HG03558 (cell line): ENCODE measurements at regions not wholly inside any gene's neighbourhood (a gene's known extent, or its start where the extent isn't known, plus 50 kb on each side); places are given as distances from the start of the nearest gene placed in this dataset.

Experiments used
- ATAC-seq: cut with Tn5 transposase; IDR thresholded peaks from one replicate; pipeline ENCODE4 v1.9.1; 2021; ENCODE audit warnings: moderate number of reproducible peaks; ENCODE audit not compliant: unreplicated experiment; ENCODE audit errors: extremely low read depth

DNA sequence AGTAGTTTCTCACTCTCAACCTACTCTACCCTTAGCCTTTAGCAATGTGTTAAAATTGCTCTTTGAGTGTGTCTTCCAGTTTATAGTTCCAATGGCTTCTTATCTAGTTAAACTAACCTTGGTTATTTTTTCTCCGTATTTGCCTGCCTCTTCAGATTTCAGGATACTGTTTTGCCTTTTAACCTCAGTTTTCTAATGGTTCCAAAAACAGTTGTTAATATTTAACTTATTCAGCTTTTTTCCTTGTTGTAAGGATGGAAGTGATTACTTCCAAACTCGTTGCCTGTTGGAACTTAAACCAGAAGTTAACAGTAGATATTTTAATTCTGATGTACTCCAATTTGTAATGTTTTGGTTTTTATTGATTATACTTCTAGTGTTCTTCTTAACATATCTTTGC lies 1574.9 kb downstream of the HACE1 start:
- no peak for ATAC-seq

DNA sequence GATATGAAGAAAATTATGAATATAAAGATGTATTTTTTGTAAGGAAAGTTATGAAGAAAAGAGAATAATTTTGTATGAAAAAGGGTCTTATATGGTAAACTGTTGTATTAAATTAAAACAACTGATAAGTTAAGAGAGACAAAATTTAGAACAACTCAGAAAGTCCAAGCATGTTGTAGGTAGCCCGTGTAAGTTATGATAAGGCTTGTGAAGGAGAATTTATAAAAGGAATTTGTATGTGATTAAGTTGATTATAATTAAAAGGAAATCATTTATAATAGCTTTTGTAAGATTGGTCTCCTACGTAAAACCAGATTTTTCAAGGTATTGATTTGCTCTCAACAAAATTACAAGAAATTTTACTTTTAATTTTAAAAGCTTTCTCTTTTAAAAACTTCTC lies 1579.3 kb downstream of the HACE1 start:
- no peak for ATAC-seq

DNA sequence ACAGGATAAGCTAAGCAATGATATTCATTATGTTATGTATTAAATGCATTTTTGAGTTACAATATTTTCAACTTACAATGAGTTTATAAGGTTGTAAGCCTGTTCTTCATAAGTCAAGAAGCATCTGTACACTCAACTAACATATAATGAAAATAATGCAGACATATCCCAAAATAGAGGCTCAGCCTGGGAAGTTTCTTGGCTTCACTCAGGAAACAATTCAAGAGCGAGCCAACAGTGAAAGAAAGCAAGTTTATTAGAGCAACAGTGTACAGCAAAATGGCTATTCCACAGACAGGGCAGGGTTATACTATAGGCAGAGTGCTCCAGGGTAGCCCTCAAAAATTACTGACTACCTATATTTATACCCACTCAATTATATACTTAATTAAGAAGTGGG lies 1581.8 kb downstream of the HACE1 start:
- no peak for ATAC-seq

DNA sequence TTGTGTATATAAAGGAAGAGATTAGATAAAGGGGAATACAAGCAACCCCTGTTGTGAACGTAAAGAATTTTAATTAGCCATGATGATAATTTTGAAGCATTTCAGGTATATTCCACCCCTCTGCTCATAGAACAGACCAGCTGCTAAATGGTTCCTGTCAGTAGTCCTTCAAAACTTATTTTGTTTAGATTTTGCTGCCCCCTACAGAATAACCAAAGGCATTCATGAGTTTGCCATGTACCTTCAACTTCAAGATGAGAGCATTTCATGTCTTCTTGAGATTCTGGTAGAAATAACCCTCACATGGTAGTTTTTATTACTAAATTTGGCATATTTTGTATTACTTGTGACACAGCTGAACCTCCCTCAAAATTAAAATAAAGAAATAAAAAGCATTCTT lies 1586.7 kb downstream of the HACE1 start:
- ATAC-seq = no peak

DNA sequence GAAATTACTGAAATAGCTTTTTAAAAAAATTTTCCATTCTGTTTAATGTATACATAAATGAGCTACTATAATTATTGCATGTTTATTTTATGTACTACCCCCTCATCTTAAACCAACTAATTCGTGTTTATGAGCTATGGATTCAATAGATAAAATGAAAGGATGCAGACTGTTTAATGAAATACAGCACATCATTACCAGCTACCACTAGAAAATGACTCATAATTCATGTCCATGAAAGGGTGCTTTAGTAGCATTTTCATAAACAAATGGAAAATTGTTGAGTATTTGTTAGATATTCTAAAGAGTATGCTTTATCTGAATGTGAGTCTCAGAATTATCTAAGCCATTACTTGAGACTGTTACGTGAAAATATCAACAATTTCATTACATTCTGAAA lies 1590.1 kb downstream of the HACE1 start:
- no peak for ATAC-seq

DNA sequence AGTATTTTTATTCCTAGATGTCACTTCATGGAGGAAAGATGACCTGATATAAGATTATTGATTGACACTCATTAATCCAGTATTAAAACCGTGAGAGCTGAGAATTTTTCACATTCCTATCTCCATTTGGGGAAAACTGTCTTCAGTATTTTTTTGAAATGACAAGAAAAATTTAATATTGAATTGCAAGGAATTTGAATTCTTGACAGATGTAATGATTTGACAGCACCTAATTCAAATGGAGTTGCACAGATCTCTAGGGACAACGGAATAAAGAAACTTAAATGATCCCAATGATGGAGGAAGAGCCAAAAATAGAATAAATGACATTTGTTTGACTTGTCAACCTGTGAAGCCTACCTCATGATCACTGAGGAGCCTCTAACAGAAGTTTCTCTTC lies 1591.4 kb downstream of the HACE1 start:
- no peak for ATAC-seq

GRCh38 chr6:103264020-103264419 lies 1595.7 kb downstream of the HACE1 start:
- no peak for ATAC-seq

DNA sequence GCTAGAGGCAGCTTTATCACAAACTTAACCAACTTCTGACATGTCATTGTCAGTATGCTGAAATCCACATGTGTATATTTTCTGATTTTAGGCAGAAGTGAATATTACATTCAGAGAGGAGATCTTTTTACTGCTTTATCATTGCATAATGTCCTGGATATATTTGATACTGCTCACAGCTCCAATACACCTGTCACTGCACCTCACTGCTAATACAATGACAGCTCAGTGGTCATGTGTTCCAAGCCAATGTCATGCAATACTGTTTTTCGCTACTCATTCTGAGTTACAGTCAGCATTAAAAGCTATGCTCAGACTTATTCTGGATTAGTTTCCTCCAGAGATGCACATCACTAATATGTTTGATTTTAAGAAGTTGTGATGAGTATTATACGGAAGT lies 1604.6 kb downstream of the HACE1 start:
- ATAC-seq = no peak

- ATAC-seq = no peak
Measured at GRCh38 chr6:103236923-103237322, 1622.8 kb downstream of the HACE1 start.

DNA sequence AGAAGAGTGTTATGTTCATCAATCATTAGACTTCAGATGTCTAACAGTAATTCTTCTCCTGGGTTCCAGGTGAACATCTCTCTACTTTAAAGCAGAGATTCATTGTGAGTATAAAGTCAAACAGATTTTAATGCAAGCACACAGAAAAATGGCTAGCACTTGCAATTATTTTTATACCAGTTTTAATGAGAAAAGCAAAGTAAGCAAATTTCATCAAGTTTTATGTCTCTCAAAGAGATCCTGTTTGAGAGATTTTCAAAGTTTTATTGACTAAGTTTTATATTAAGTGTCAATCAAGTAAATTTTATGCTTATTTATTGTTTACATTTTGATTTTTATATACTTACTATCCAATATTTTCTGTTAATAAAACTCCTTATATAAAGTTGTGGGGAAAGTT lies 1628.5 kb downstream of the HACE1 start:
- no peak for ATAC-seq

DNA sequence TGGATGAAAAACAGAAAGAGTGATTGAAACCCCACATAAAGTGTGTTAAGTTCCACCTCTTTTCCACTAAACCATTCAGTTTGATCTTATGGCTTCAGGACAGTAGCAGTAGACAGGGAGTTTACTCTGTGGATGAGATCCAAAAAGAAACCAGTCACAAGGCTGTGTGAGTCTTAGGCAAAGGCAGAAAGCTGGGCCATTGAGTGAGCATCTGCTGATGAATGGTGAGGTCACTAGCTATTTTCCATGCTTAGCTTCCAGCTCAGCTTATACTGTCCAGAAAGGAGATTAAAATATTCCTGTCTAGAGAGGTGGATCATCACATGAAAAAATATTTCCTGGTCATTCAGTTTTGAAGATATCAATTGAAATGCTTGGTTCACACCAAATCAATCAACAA lies 1643.9 kb downstream of the HACE1 start:
- no peak for ATAC-seq

DNA sequence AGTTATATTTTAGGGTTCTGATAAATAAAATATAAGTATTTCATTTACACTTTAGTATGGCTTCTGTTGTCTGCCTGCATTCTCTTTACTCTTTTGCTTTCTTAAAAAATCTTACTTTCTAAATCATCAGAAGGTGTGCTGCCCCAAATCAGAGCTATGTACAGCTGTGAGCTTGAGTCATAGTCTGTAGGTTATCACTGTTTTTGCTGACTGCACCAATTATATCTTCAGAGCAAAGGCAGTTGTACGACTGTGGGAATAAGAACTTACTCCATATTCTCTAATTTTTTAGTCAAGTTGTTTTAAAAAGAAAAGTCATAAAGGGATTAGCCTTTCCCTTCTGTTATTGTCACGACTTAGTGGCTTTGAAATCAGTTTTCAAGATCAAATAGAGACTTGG lies 1649.0 kb downstream of the HACE1 start:
- no peak for ATAC-seq

- no peak for ATAC-seq
Measured at GRCh38 chr6:103198386-103198785, 1661.3 kb downstream of the HACE1 start.

GRCh38 chr6:103193413-103193812 lies 1666.3 kb downstream of the HACE1 start:
- ATAC-seq = no peak

DNA sequence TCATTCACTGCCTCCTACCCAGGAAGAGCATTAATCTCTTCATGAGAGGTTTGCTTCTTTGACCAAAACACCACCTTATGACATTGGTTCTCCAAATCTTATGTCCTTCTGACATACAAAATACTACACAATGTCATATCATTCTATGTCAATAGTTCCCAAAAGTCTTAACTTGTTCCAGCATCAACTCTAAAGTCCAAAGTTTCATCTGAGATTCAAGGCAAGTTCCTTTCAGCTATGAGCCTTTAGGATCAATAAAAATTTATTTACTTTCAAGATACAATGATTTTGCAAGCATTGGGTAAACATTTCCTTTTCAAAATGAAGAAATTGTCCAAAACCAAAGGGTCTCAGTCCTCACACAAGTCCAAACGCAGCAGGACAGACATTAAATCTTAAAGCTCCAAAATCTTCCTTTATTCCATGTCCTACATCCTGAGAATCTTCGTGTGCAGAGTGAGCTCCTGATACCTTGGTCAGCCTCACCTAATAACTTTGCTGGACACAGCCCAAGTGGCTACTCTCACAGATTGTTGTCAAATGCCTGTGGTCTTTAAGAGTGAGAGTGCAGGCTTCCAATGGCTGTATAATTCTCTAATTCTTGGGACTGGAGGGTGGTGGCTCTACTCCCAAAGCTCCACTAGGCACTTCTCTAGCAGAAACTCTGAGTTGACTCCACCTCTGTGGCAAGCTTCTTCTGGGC lies 1668.2 kb downstream of the HACE1 start:
- ATAC-seq = no peak

- no peak for ATAC-seq
Measured at GRCh38 chr6:103184776-103185175, 1674.9 kb downstream of the HACE1 start.

DNA sequence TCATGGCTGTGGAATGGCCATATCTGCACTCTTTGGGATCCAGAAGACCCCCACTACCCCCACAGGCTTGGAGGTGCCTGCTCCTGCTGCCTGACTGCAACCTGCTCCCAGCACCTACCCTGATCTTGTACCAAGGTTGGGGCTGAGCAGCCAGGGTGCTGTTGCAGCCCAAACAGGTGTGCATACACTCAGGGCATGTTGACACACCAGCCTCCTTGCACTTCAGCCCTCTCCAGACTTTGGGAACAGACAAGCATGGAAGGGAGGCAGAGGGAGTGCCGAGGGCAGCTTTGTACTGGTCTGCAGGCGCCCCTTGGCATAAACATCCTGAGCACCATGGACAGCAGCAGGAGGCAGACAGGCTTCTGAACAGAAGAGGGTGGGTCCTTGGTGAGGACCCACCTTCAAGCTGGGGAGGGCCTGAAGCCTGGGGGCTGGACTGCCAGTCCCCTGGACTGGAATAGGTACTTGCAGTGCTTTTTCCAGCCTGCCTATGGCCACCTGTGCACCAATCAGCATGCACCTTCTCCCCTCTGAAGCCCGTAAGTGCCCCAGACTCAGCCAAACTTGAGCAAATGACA lies 1675.8 kb downstream of the HACE1 start:
- ATAC-seq = no peak

DNA sequence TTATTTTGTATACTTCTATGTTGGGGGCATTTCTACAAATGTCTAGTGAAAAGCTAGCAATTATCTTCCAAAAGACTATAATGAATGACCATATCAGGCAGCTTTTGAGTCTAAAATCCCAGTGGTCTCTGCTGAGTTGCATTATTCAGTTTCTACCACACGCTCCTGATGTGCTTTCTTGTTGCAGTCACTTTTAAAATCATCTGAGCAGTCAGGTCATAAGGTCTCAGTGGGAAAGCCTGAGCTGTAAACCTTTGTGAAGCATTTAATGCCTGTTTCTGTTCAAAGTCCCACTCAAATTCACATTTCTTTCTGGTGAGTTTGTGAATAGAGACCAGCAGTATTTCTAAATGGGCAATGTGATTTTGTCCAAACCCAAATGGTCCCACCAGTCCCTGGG lies 1681.5 kb downstream of the HACE1 start:
- no peak for ATAC-seq

GRCh38 chr6:103177791-103178190 lies 1681.9 kb downstream of the HACE1 start:
- ATAC-seq = no peak

- no peak for ATAC-seq
Measured at GRCh38 chr6:103175056-103175455, 1684.7 kb downstream of the HACE1 start.

DNA sequence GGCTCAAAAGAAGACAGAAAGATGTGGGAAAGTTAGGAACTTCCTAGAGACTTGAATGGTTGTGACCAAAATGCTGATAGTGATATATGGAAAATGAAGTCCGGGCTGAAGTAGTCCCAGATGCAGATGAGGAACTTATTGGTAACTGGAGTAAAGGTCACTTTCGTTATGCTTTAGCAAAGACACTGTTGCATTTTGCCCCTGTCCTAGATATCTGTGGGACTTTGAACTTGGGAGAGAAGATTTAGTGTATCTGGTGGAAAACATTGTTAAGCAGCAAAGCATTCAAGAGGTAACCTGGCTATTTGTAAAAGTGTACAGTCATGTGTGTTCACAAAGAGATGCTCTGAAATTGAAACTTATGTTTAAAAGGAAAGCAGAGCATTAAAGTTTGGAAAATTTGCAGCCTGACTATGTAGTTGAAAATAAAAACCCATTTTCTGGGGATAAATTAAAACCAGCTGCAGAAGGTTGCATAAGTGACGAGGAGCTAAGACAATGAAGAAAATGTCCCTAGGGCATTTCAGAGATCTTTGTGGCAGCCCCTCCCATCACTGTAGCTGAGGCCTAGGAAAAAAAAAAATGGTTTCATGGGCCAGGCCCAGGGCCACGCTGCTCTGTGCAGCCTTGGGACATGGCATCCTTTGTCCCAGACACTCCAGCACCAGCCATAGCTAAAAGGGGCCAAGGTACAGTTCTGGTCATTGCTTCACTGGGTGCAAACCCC lies 1692.2 kb downstream of the HACE1 start:
- no peak for ATAC-seq
